A673 (cell line): ENCODE measurements at regions not wholly inside any gene's neighbourhood (a gene's known extent, or its start where the extent isn't known, plus 50 kb on each side); places are given as distances from the start of the nearest gene placed in this dataset.

Experiments
- BruUV-seq: library from RNA; stranded (reverse); fragments of 400-500 nt; replicated peaks from 2 replicates; lab custom pipeline; 2021; lab: Mats Ljungman, UMichigan
- CTCF ChIA-PET: fragments of 300-600 bp; sonication (Branson Sonifier 250); formaldehyde crosslinking; loops from one replicate; lab custom pipeline; 2022; ENCODE audit warnings: antibody characterized with exemption; lab: Charles Lee
- POLR2A ChIA-PET: fragments of 300-600 bp; sonication (Branson Sonifier 250); formaldehyde crosslinking; loops from one replicate; lab custom pipeline; 2022; ENCODE audit warnings: antibody characterized with exemption; ENCODE audit not compliant: low non-redundant PET; lab: Charles Lee
- DNase-seq: peaks from one replicate; pipeline ENCODE4 v3.0.0-alpha.2; 2015; ENCODE audit warnings: low spot score
- H3K27ac ChIP-seq: fragments of 200-600 bp; sonication (generic); 2 replicates; pipeline ENCODE4 v1.5.1; 2016; ENCODE audit warnings: mixed run types, low read depth, mild to moderate bottlenecking, mixed read lengths, antibody characterized with exemption, low read length; ENCODE audit not compliant: poor library complexity, severe bottlenecking
- H3K27me3 ChIP-seq: fragments of 200-600 bp; sonication (generic); replicated peaks from 2 replicates; pipeline ENCODE4 v1.6.1; 2017; ENCODE audit warnings: mixed run types, low read depth, mild to moderate bottlenecking, mixed read lengths, antibody characterized with exemption, low read length; ENCODE audit not compliant: insufficient read depth, poor library complexity
- H3K36me3 ChIP-seq: fragments of 200-600 bp; sonication (generic); 2 replicates; pipeline ENCODE4 v1.6.1; 2016; ENCODE audit warnings: mixed run types, mild to moderate bottlenecking, mixed read lengths, antibody characterized with exemption, low read length; ENCODE audit not compliant: insufficient read depth, poor library complexity, severe bottlenecking
- H3K4me1 ChIP-seq: fragments of 200-600 bp; sonication (generic); 2 replicates; pipeline ENCODE4 v1.6.1; 2017; ENCODE audit warnings: mixed run types, mild to moderate bottlenecking, mixed read lengths, antibody characterized with exemption, low read length; ENCODE audit not compliant: insufficient read depth, poor library complexity, severe bottlenecking
- H3K4me3 ChIP-seq: fragments of 200-600 bp; sonication (generic); 2 replicates; pipeline ENCODE4 v1.5.1; 2016; ENCODE audit warnings: low read depth, mixed run types, mild to moderate bottlenecking, mixed read lengths, low read length; ENCODE audit not compliant: poor library complexity, severe bottlenecking
- H3K9me3 ChIP-seq: fragments of 200-600 bp; sonication (generic); 2 replicates; pipeline ENCODE4 v1.6.1; 2016; ENCODE audit warnings: mixed run types, low read depth, mild to moderate bottlenecking, mixed read lengths, antibody characterized with exemption, low read length; ENCODE audit not compliant: poor library complexity, severe bottlenecking
- EZH2 ChIP-seq: fragments of 200-600 bp; sonication (generic); IDR thresholded peaks from 2 replicates; pipeline ENCODE4 v1.6.1; 2017; ENCODE audit warnings: borderline replicate concordance, low read depth, mild to moderate bottlenecking, mixed read lengths, antibody characterized with exemption, low read length; ENCODE audit not compliant: poor library complexity, severe bottlenecking
- intact Hi-C: fragments of 100-400 bp; cut with micrococcal nuclease; formaldehyde crosslinking; loops from one replicate; pipeline ENCODE4 v1.10.0; 2022; ENCODE audit not compliant: unreplicated experiment
- TF ChIP-seq, protein P1 (sequence below): fragments of 300-800, 200-600 bp; sonication (generic); conservative IDR thresholded peaks from 2 replicates; pipeline ENCODE4 v1.5.1; 2017; ENCODE audit warnings: low read depth, mild to moderate bottlenecking, antibody characterized with exemption, low read length, moderate library complexity, mixed read lengths

DNA sequence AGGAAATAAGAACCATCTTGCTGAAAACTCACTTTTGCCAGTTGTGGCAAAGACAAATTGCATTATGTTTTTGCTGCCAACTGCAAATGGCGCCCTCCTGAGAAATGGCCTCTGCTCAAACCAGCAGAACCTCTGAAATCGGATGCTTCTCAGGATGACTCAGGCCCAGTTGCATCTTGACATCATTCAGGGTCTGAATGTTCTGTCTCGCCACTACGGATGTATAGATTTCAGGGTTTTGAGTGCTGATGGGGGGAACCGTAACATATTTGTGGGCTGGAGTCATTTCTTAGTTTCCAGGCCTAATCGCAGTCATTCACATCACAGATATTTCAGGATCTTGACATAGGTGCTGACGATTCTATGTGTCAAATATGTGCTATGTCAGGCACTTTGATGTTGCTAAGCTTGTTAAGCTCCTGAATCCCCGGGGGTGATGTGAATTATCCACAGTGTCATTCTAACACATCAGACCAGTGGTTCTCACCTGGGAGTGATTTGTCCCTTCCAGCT lies 207.1 kb downstream of the NFATC2 start:
- H3K36me3 ChIP-seq = no peaks in the 10 kb centered on the region
- intact Hi-C loops = no loop called here
- DNase-seq = peak; percentile 20
- H3K4me3 ChIP-seq = no peak overlapping the region
- ChIA-PET CTCF (no interaction called here), POLR2A (no interaction called here)
- BruUV-seq = no TSS peak
- H3K4me1 ChIP-seq = no peaks in the 10 kb centered on the region
- no peaks in the 10 kb centered on the region for H3K9me3 ChIP-seq
- H3K27me3 ChIP-seq = no peaks in the 10 kb centered on the region
- no peak overlapping the region for H3K27ac ChIP-seq
- TF ChIP-seq, protein P1, sequence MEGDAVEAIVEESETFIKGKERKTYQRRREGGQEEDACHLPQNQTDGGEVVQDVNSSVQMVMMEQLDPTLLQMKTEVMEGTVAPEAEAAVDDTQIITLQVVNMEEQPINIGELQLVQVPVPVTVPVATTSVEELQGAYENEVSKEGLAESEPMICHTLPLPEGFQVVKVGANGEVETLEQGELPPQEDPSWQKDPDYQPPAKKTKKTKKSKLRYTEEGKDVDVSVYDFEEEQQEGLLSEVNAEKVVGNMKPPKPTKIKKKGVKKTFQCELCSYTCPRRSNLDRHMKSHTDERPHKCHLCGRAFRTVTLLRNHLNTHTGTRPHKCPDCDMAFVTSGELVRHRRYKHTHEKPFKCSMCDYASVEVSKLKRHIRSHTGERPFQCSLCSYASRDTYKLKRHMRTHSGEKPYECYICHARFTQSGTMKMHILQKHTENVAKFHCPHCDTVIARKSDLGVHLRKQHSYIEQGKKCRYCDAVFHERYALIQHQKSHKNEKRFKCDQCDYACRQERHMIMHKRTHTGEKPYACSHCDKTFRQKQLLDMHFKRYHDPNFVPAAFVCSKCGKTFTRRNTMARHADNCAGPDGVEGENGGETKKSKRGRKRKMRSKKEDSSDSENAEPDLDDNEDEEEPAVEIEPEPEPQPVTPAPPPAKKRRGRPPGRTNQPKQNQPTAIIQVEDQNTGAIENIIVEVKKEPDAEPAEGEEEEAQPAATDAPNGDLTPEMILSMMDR = no peak

DNA sequence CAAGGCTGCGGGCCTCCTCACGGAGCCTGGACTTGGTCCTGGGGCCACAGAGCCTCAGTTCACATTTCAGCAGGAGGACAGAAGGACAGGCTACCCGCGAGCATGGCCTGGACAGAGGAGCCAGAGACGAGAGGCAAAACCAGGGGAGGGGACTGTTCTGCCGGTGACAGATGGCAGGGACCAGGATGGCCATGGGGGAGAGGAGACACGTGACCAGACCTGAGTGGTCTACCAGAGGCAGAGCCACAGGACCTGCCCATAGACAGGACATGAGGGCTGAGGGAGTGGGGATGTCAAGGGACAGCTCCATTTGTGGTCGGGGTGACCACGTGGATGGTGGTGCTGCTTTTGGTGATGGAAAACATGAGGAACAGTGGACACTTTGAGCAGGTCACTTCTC lies 207.9 kb downstream of the NFATC2 start:
- no peaks in the 10 kb centered on the region for H3K36me3 ChIP-seq
- BruUV-seq = no TSS peak
- no peak overlapping the region for H3K27ac ChIP-seq
- DNase-seq = no peak
- intact Hi-C loops = no loop called here
- TF ChIP-seq, protein P1 = no peak
- no peak for TF ChIP-seq EZH2
- ChIA-PET POLR2A (no interaction called here), CTCF (no interaction called here)
- no peaks in the 10 kb centered on the region for H3K4me1 ChIP-seq
- H3K9me3 ChIP-seq = no peaks in the 10 kb centered on the region
- H3K4me3 ChIP-seq = no peak overlapping the region
- no peaks in the 10 kb centered on the region for H3K27me3 ChIP-seq

DNA sequence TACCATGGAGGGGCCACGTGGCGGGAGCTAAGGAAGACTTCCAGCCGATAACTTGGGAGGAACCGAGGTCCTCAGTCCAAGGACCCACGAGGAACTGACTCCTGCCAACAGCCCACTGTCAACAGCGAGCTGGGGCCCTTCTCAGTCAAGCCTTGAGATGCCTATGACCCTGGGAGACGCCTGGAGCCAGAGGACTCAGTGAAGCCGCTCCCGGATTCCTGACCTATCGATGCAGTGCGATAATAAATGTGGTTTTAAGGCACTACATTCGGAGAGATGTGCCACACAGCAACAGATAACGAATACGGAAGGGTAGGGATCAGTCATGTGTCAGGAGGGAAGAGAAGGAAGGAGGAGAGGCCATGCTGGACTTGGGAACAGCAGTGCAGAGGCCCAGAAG lies 208.5 kb downstream of the NFATC2 start:
- CTCF ChIA-PET = no interaction called here
- Histone ChIP-seq H3K9me3 (no peaks in the 10 kb centered on the region), H3K27me3 (no peaks in the 10 kb centered on the region), H3K4me1 (no peaks in the 10 kb centered on the region), H3K4me3 (no peak overlapping the region), H3K36me3 (no peaks in the 10 kb centered on the region), H3K27ac (no peak overlapping the region)
- POLR2A ChIA-PET = no interaction called here
- DNase-seq = no peak
- intact Hi-C loops = no loop called here
- TF ChIP-seq, protein P1 = no peak
- TF ChIP-seq EZH2 = no peak
- BruUV-seq = no TSS peak
